ENCODE measurements at regions not wholly inside any gene's neighbourhood (a gene's known extent, or its start where the extent isn't known, plus 50 kb on each side); places are given as distances from the start of the nearest gene placed in this dataset.
"Not testable (repeated sequence)": the region's sequence is repeated elsewhere in the genome, so short reads cannot be mapped to it uniquely, and the experiment has no call there.

DNA sequence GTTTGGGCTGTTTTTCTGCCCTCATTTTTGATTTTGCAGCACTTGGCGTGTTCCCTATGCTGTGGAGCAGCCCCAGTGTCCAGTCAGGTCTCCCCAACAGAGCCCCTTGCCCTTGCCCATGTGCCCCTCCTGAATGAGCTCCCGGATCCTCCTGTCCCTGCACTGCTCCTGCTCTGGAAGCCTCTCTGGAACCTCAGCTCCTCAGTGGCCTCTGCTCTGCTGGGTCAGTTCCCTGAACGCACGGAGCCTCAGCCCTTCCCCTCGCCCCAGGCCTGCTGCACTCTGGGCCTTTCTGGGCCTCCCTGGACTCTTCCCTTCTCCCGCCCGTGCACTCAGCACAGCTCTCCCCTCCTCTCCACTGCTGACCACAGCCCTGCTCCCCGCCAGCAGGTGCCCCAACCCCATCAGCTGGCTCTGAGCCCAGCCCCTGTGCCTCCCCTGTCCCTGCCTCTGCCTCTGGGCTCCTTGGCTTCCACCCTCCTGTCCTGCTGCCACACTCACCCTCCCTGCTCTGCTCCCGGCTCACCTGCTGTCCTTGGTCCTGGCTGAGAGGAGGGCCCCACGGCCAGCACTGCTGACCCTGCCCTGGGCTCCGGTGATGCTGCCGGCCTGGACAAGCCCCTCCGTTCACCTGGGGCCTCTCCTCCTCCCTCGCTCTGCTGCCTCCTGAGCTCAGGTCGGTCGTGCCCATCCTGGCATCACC lies 220.6 kb downstream of the TMEM121 start:
- TF ChIP-seq POLR2A (IDR thresholded peaks at IDR 0.05; ENCODE audit: low read depth, low read length); POLR2AphosphoS5 (IDR thresholded peaks at IDR 0.05; ENCODE audit: low read depth, low read length); TAF1 (IDR thresholded peaks at IDR 0.05; ENCODE audit: low read depth, low read length); SPI1 (IDR thresholded peaks at IDR 0.05; ENCODE audit: low read depth, low read length); POU2F2 (IDR thresholded peaks at IDR 0.05; ENCODE audit: low read depth, low read length); PAX5 (IDR thresholded peaks at IDR 0.05; ENCODE audit: insufficient read depth, low read length, severe bottlenecking): not testable (repeated sequence)
